HG02943 (cell line): ENCODE measurements at regions not wholly inside any gene's neighbourhood (a gene's known extent, or its start where the extent isn't known, plus 50 kb on each side); places are given as distances from the start of the nearest gene placed in this dataset.
"Not testable (repeated sequence)": the region's sequence is repeated elsewhere in the genome, so short reads cannot be mapped to it uniquely, and the experiment has no call there.

ENCODE experiments used
- ATAC-seq: cut with Tn5 transposase; IDR thresholded peaks from one replicate; pipeline ENCODE4 v1.9.1; 2021; ENCODE audit warnings: mild to moderate bottlenecking, low read depth, moderate library complexity; ENCODE audit not compliant: unreplicated experiment

GRCh38 chr15:26084771-26085170 is 221.6 kb upstream of the ATP10A start:
- no peak for ATAC-seq

- ATAC-seq, result no peak
These were observed 220.8 kb upstream of the ATP10A start for GRCh38 chr15:26083896-26084295.

- ATAC-seq, result no peak
These were observed 220.3 kb upstream of the ATP10A start for GRCh38 chr15:26083457-26083856.

GRCh38 chr15:26082221-26083109 is 219.3 kb upstream of the ATP10A start:
- peak; percentile 89 for ATAC-seq

GRCh38 chr15:26081758-26082220 is 218.7 kb upstream of the ATP10A start:
- ATAC-seq, result no peak

GRCh38 chr15:26075770-26076169 is 212.6 kb upstream of the ATP10A start:
- ATAC-seq, result no peak

GRCh38 chr15:26073430-26074333 is 210.6 kb upstream of the ATP10A start:
- no peak for ATAC-seq

- ATAC-seq, result no peak
These were observed 207.0 kb upstream of the ATP10A start for GRCh38 chr15:26070095-26070532.

GRCh38 chr15:26069231-26069641 is 206.1 kb upstream of the ATP10A start:
- no peak for ATAC-seq

- no peak for ATAC-seq
These were observed 203.8 kb upstream of the ATP10A start for GRCh38 chr15:26066896-26067295.

- ATAC-seq, result no peak
These were observed 202.6 kb upstream of the ATP10A start for GRCh38 chr15:26065723-26066122.

GRCh38 chr15:26061248-26061647 is 198.1 kb upstream of the ATP10A start:
- no peak for ATAC-seq

- not testable (repeated sequence) for ATAC-seq
These were observed 193.6 kb upstream of the ATP10A start for GRCh38 chr15:26056766-26057165.

- ATAC-seq, result no peak
These were observed 188.9 kb upstream of the ATP10A start for GRCh38 chr15:26051761-26052675.

GRCh38 chr15:26050984-26051383 is 187.9 kb upstream of the ATP10A start:
- no peak for ATAC-seq

GRCh38 chr15:26049900-26050657 is 187.0 kb upstream of the ATP10A start:
- no peak for ATAC-seq

- ATAC-seq, result no peak
These were observed 185.5 kb upstream of the ATP10A start for GRCh38 chr15:26048669-26049068.

GRCh38 chr15:26045516-26045915 is 182.4 kb upstream of the ATP10A start:
- no peak for ATAC-seq

- ATAC-seq, result no peak
These were observed 179.9 kb upstream of the ATP10A start for GRCh38 chr15:26043018-26043417.
